Panc1 (cell line): ENCODE measurements at regions not wholly inside any gene's neighbourhood (a gene's known extent, or its start where the extent isn't known, plus 50 kb on each side); places are given as distances from the start of the nearest gene placed in this dataset.

Experiments
- ATAC-seq: fragments of 200-7000 bp; cut with Tn5 transposase; 2 replicates; pipeline ENCODE4 v1.9.1; 2020; ENCODE audit warnings: mild to moderate bottlenecking, moderate library complexity
- BruUV-seq: library from RNA; stranded (reverse); fragments of 400-500 nt; replicated peaks from 2 replicates; lab custom pipeline; 2021; lab: Mats Ljungman, UMichigan
- CTCF ChIA-PET: fragments of 300-600 bp; sonication (Branson Sonifier 250); formaldehyde crosslinking; loops from one replicate; lab custom pipeline; 2022; ENCODE audit warnings: antibody characterized with exemption; lab: Charles Lee
- POLR2A ChIA-PET: fragments of 300-600 bp; sonication (Branson Sonifier 250); formaldehyde crosslinking; loops from one replicate; lab custom pipeline; 2022; ENCODE audit warnings: antibody characterized with exemption; lab: Charles Lee
- DNase-seq: peaks from one replicate; pipeline ENCODE4 v3.0.0-alpha.2; 2010; ENCODE audit warnings: low read depth, low spot score
- H3K27ac ChIP-seq: 2 replicates; pipeline ENCODE4 v1.5.1; 2011; ENCODE audit warnings: mild to moderate bottlenecking, low read length, inconsistent platforms
- H3K27me3 ChIP-seq: fragments of 200-500 bp; sonication (Bioruptor generic); 2 replicates; pipeline ENCODE4 v1.6.0; 2014; ENCODE audit warnings: low read length, inconsistent platforms; ENCODE audit not compliant: control insufficient read depth, insufficient read depth
- H3K36me3 ChIP-seq: fragments of 200-500 bp; sonication (Bioruptor generic); 2 replicates; pipeline ENCODE4 v1.5.1; 2014; ENCODE audit warnings: inconsistent platforms, mild to moderate bottlenecking, low read length, moderate library complexity; ENCODE audit not compliant: control insufficient read depth, insufficient read depth
- H3K4me1 ChIP-seq: 2 replicates; pipeline ENCODE4 v1.5.1; 2011; ENCODE audit warnings: inconsistent platforms, mild to moderate bottlenecking, low read length, moderate library complexity; ENCODE audit not compliant: control insufficient read depth, insufficient read depth
- H3K4me3 ChIP-seq, 2 experiments: 2 replicates each; pipeline ENCODE4 v1.5.1; 2011 to 2012; ENCODE audit warnings: low read depth in 2 of 2, low read length in 2 of 2, mild to moderate bottlenecking in 2 of 2, inconsistent platforms in 1 of 2, moderate library complexity in 1 of 2
- H3K9me3 ChIP-seq: fragments of 200-500 bp; sonication (Bioruptor generic); 2 replicates; pipeline ENCODE4 v1.5.1; 2014; ENCODE audit warnings: low read depth, mild to moderate bottlenecking, inconsistent platforms, low read length, moderate library complexity; ENCODE audit not compliant: control insufficient read depth, insufficient read depth
- POLR2AphosphoS5 ChIP-seq: IDR thresholded peaks from 2 replicates; pipeline ENCODE4 v1.6.1; 2012; ENCODE audit warnings: mild to moderate bottlenecking, low read depth, low read length, moderate library complexity
- REST ChIP-seq, 2 experiments: IDR thresholded peaks; 2 replicates each; pipeline ENCODE4 v1.6.1; 2011 to 2012; ENCODE audit warnings: low read depth in 2 of 2, control low read depth in 1 of 2, low read length in 1 of 2, mild to moderate bottlenecking in 1 of 2, moderate library complexity in 1 of 2; ENCODE audit not compliant: insufficient read depth in 1 of 2
- SIN3A ChIP-seq: IDR thresholded peaks from 2 replicates; pipeline ENCODE4 v1.6.1; 2012; ENCODE audit warnings: low read depth, mild to moderate bottlenecking, low read length, moderate library complexity, borderline replicate concordance; ENCODE audit not compliant: insufficient read depth
- TCF7L2 ChIP-seq: IDR thresholded peaks from 2 replicates; pipeline ENCODE4 v1.6.1; 2011; ENCODE audit warnings: mild to moderate bottlenecking, low read depth, low read length, inconsistent platforms
- in situ Hi-C: cut with HindIII; loops from 2 replicates; pipeline ENCODE4 v1.10.0; 2016; ENCODE audit warnings: low sequenced_read_pairs, low pct_unique_long_range_greater_than_20kb
- intact Hi-C: fragments of 100-400 bp; cut with micrococcal nuclease; formaldehyde crosslinking; loops from one replicate; pipeline ENCODE4 v1.10.0; 2022; ENCODE audit not compliant: unreplicated experiment
- TF ChIP-seq, protein P1 (sequence below): fragments of 450-650 bp; IDR thresholded peaks from 2 replicates; pipeline ENCODE4 v1.5.1; 2017; ENCODE audit warnings: mild to moderate bottlenecking

DNA sequence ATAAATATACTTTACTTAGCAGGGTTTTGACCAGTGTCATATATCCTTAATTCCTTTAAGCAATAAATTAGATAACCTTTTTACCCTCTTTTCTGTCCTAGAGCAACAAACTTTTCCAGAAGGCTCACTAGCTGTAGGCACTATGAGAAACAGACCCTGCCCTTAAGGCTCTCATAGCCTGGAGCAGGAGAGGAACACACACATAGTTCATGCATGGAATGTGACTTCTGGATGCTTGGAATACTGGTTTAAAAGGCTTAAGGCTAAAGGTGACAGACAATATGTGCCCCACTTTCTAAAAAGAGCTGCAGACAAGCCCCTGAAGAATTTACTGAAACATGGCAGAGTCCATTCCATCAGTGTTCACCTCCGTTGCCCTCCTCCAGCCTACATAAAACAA is 237.2 kb downstream of the TTC8 start:
- no TSS peak for BruUV-seq

DNA sequence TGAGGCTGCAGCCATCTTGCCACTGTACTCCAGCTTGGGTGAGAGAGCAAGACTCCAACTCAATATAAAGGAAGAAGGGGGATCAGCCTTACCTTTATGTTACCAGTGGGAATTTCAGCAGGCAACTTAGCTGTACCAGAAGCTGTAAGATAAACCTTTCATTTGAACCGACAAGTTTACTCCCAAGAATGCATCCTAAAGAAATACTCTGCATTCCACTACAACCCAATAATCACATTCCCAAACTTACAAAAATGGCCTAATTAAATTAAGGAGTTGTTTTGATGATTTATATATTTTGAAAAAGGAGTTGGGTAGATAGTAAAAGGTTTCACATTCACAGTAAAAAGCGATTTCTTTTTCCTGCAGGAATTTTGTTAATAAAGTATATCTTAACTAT is 241.4 kb downstream of the TTC8 start:
- in situ Hi-C loops = no loop called here
- CTCF ChIA-PET = no interaction called here

More for the DNA sequence above, 237.2 kb downstream of the TTC8 start:
- ChIA-PET CTCF (no interaction called here), POLR2A (no interaction called here)
- Histone ChIP-seq H3K4me1 (no peaks in the 10 kb centered on the region), H3K36me3 (no peaks in the 10 kb centered on the region), H3K27me3 (no peaks in the 10 kb centered on the region), H3K27ac (no peak overlapping the region), H3K9me3 (no peaks in the 10 kb centered on the region), H3K4me3 (no peak overlapping the region)
- DNase-seq = no peak
- no peak for ATAC-seq
- in situ Hi-C loops = no loop called here
- TF ChIP-seq POLR2AphosphoS5 (no peak), REST (IDR thresholded peaks at IDR 0.05; ENCODE audit: insufficient read depth in 1 of 2, low read depth in 2 of 2, low read length in 1 of 2) (no peak), SIN3A (no peak), TCF7L2 (no peak)
- TF ChIP-seq, protein P1, sequence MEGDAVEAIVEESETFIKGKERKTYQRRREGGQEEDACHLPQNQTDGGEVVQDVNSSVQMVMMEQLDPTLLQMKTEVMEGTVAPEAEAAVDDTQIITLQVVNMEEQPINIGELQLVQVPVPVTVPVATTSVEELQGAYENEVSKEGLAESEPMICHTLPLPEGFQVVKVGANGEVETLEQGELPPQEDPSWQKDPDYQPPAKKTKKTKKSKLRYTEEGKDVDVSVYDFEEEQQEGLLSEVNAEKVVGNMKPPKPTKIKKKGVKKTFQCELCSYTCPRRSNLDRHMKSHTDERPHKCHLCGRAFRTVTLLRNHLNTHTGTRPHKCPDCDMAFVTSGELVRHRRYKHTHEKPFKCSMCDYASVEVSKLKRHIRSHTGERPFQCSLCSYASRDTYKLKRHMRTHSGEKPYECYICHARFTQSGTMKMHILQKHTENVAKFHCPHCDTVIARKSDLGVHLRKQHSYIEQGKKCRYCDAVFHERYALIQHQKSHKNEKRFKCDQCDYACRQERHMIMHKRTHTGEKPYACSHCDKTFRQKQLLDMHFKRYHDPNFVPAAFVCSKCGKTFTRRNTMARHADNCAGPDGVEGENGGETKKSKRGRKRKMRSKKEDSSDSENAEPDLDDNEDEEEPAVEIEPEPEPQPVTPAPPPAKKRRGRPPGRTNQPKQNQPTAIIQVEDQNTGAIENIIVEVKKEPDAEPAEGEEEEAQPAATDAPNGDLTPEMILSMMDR = no peak
- intact Hi-C loops = no loop called here

More for the DNA sequence above, 241.4 kb downstream of the TTC8 start:
- BruUV-seq = no TSS peak
- DNase-seq = no peak
- POLR2A ChIA-PET = no interaction called here
- ATAC-seq = no peak
- H3K36me3 ChIP-seq = no peaks in the 10 kb centered on the region
- no peak overlapping the region for H3K27ac ChIP-seq
- intact Hi-C loops = no loop called here
- no peaks in the 10 kb centered on the region for H3K9me3 ChIP-seq
- H3K4me1 ChIP-seq = no peaks in the 10 kb centered on the region
- no peak overlapping the region for H3K4me3 ChIP-seq
- no peaks in the 10 kb centered on the region for H3K27me3 ChIP-seq
- TF ChIP-seq, protein P1 = no peak
- no peak for TF ChIP-seq TCF7L2
- TF ChIP-seq REST (IDR thresholded peaks at IDR 0.05; ENCODE audit: insufficient read depth in 1 of 2, low read depth in 2 of 2, low read length in 1 of 2) = no peak
- TF ChIP-seq POLR2AphosphoS5 = no peak
- TF ChIP-seq SIN3A = no peak
